Subcutaneous abdominal adipose tissue (tissue), 5 donors: ENCODE measurements at regions not wholly inside any gene's neighbourhood (a gene's known extent, or its start where the extent isn't known, plus 50 kb on each side); places are given as distances from the start of the nearest gene placed in this dataset.
"Not testable (repeated sequence)": the region's sequence is repeated elsewhere in the genome, so short reads cannot be mapped to it uniquely, and the experiment has no call there.

Experiments used
- H3K27ac ChIP-seq: one replicate; pipeline ENCODE4 v1.7.0; 2013; ENCODE audit warnings: low read depth, mild to moderate bottlenecking, inconsistent platforms, low read length, moderate library complexity
- H3K27me3 ChIP-seq, 5 donors: one replicate each; pipeline ENCODE4 v1.7.0; 2013; ENCODE audit warnings: low read length in 5 of 5, inconsistent platforms in 1 of 5; ENCODE audit not compliant: control insufficient read depth in 5 of 5, insufficient read depth in 4 of 5
- H3K36me3 ChIP-seq, 5 donors: one replicate each; pipeline ENCODE4 v1.7.0; 2013; ENCODE audit warnings: low read length in 5 of 5; ENCODE audit not compliant: control insufficient read depth in 5 of 5, insufficient read depth in 5 of 5
- H3K4me1 ChIP-seq, 5 donors: one replicate each; pipeline ENCODE4 v1.7.0; 2013; ENCODE audit warnings: low read length in 5 of 5, mild to moderate bottlenecking in 3 of 5, moderate library complexity in 1 of 5; ENCODE audit not compliant: control insufficient read depth in 5 of 5, insufficient read depth in 5 of 5
- H3K4me3 ChIP-seq, 5 donors: one replicate each; pipeline ENCODE4 v1.7.0; 2013; ENCODE audit warnings: low read length in 5 of 5, low read depth in 1 of 5
- H3K9ac ChIP-seq, 5 donors: one replicate each; pipeline ENCODE4 v1.7.0; 2013; ENCODE audit warnings: low read length in 5 of 5, mild to moderate bottlenecking in 4 of 5, moderate library complexity in 3 of 5
- H3K9me3 ChIP-seq, 5 donors: one replicate each; pipeline ENCODE4 v1.7.0; 2013; ENCODE audit warnings: low read length in 5 of 5; ENCODE audit not compliant: control insufficient read depth in 5 of 5
- donor health status: healthy.
- donor health status: healthy.
- donor health status: healthy.
- donor health status: healthy.
- donor health status: healthy.

GRCh38 chr11:96978751-96979150, 588.9 kb downstream of the JRKL start:
- no peaks in the 10 kb centered on the region for H3K36me3 ChIP-seq
- H3K9ac ChIP-seq, result no peak overlapping the region
- H3K4me1 ChIP-seq, result no peaks in the 10 kb centered on the region

DNA sequence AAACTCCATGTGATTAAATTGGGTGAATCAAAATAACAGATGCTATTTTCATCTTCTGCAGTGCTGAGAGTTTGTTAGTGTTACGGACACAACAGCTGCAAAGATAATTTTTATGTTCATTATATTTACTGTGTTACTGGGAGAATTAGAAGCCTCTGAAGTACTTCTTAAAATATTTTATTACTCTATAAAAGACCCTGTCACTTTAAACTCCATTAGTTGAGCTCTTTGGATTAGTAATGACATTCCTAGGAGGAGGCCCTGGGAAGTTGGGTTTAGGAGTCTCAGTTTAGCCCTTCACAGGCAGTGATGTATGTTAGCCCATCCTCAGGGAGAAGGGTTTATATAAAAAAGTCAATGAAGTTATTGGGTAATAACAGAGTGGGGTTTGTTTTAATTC, 596.7 kb downstream of the JRKL start:
- H3K36me3 ChIP-seq, result no peaks in the 10 kb centered on the region
- no peak overlapping the region for H3K9ac ChIP-seq
- no peaks in the 10 kb centered on the region for H3K9me3 ChIP-seq
- no peaks in the 10 kb centered on the region for H3K27me3 ChIP-seq
- H3K4me3 ChIP-seq, result no peak overlapping the region
- H3K27ac ChIP-seq, result no peak overlapping the region
- no peaks in the 10 kb centered on the region for H3K4me1 ChIP-seq

More at GRCh38 chr11:96978751-96979150, 588.9 kb downstream of the JRKL start:
- Histone ChIP-seq H3K27ac (no peak overlapping the region), H3K27me3 (no peaks in the 10 kb centered on the region), H3K4me3 (no peak overlapping the region), H3K9me3 (no peaks in the 10 kb centered on the region)

- no peaks in the 10 kb centered on the region for H3K4me1 ChIP-seq
- H3K9ac ChIP-seq, result no peak overlapping the region
- H3K27me3 ChIP-seq, result no peaks in the 10 kb centered on the region
- H3K4me3 ChIP-seq, result no peak overlapping the region
- no peak overlapping the region for H3K27ac ChIP-seq
- H3K9me3 ChIP-seq, result peaks cover 0 to 3% (median 0%) of the 10 kb centered on the region in 5 donors
- H3K36me3 ChIP-seq, result no peaks in the 10 kb centered on the region
Measured at GRCh38 chr11:96990914-96991313, 601.1 kb downstream of the JRKL start.

DNA sequence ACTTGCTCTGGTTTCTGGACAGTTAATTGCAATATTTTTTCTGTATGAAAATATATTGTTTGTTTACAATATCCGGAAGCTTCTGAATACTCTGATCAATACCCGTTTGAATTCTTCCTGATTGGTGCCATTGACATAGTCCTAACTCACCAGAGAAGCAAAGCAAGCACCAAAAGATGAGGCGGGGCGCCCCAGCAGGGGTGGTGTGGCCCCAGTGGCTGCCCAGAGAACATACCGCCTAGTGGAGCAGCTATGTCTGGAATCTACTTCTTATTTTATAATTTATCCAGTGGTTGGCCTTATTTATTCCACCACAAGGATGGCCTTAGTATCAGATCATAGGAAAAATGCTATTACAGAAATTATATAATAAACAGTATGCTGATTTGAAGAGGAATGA, 610.7 kb downstream of the JRKL start:
- Histone ChIP-seq H3K36me3 (no peaks in the 10 kb centered on the region), H3K27me3 (no peaks in the 10 kb centered on the region), H3K4me3 (no peak overlapping the region), H3K27ac (no peak overlapping the region), H3K9ac (no peak overlapping the region), H3K9me3 (no peaks in the 10 kb centered on the region), H3K4me1 (peaks cover 0 to 8% (median 0%) of the 10 kb centered on the region in 5 donors)

GRCh38 chr11:97007283-97007682, 617.5 kb downstream of the JRKL start:
- Histone ChIP-seq H3K27me3 (no peaks in the 10 kb centered on the region), H3K9me3 (no peaks in the 10 kb centered on the region), H3K4me1 (peaks cover 0 to 8% (median 0%) of the 10 kb centered on the region in 5 donors), H3K9ac (no peak overlapping the region), H3K27ac (no peak overlapping the region), H3K4me3 (no peak overlapping the region), H3K36me3 (no peaks in the 10 kb centered on the region)

- no peaks in the 10 kb centered on the region for H3K36me3 ChIP-seq
- H3K27me3 ChIP-seq, result no peaks in the 10 kb centered on the region
- no peaks in the 10 kb centered on the region for H3K9me3 ChIP-seq
- H3K4me3 ChIP-seq, result no peak overlapping the region
- no peak overlapping the region for H3K27ac ChIP-seq
- H3K4me1 ChIP-seq, result peaks cover 0 to 3% (median 0%) of the 10 kb centered on the region in 5 donors
- no peak overlapping the region for H3K9ac ChIP-seq
Measured at GRCh38 chr11:97009613-97010012, 619.8 kb downstream of the JRKL start.

DNA sequence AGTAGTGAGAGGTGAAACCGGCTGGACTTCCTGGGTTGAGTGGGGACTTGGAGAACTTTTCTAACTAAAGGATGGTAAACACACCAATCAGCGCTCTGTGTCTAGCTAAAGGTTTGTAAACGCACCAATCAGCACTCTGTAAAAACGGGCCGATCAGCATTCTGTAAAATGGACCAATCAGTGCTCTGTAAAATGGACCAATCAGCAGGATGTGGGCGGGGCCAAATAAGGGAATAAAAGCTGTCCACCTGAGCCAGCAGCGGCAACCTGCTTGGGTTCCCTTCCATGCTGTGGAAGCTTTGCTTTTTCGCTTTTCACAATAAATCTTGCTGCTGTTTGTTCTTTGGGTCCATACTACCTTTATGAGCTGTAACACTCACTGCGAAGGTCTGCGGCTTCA, 621.2 kb downstream of the JRKL start:
- H3K36me3 ChIP-seq, H3K4me3 ChIP-seq, H3K4me1 ChIP-seq, H3K9me3 ChIP-seq, H3K27ac ChIP-seq, H3K27me3 ChIP-seq, H3K9ac ChIP-seq: not testable (repeated sequence)

GRCh38 chr11:97015327-97015726, 625.5 kb downstream of the JRKL start:
- H3K4me3 ChIP-seq, result no peak overlapping the region
- H3K9me3 ChIP-seq, result peaks cover 0 to 3% (median 0%) of the 10 kb centered on the region in 5 donors
- H3K27me3 ChIP-seq, result peaks cover 0 to 2% (median 0%) of the 10 kb centered on the region in 5 donors
- H3K27ac ChIP-seq, result no peak overlapping the region
- H3K36me3 ChIP-seq, result no peaks in the 10 kb centered on the region
- H3K9ac ChIP-seq, result no peak overlapping the region
- no peaks in the 10 kb centered on the region for H3K4me1 ChIP-seq

DNA sequence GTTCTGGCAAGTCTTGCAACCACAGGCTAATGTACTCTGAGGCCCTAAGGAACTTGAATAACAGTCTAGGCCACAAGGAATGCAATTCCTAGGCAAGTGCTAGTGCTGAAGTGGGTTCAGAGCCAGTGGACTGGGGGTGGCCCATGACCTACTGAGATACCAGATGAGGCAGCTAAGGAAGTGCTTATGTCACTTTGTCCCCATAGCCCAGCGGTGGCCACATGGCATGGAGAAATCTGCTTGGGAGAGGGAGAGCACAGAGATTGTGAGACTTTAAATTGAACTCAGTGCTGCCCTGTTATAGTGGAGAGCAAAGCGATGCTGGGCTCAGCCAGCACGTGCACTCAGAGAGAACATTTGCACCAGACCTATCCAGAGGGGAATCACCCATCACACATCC, 629.5 kb downstream of the JRKL start:
- H3K36me3 ChIP-seq, result no peaks in the 10 kb centered on the region
- H3K9ac ChIP-seq, result no peak overlapping the region
- no peak overlapping the region for H3K27ac ChIP-seq
- peaks cover 0 to 3% (median 0%) of the 10 kb centered on the region in 5 donors for H3K9me3 ChIP-seq
- peaks cover 0 to 2% (median 0%) of the 10 kb centered on the region in 5 donors for H3K27me3 ChIP-seq
- H3K4me1 ChIP-seq, result no peaks in the 10 kb centered on the region
- no peak overlapping the region for H3K4me3 ChIP-seq

GRCh38 chr11:97019754-97020153, 629.9 kb downstream of the JRKL start:
- peaks cover 0 to 2% (median 0%) of the 10 kb centered on the region in 5 donors for H3K27me3 ChIP-seq
- no peak overlapping the region for H3K27ac ChIP-seq
- no peak overlapping the region for H3K9ac ChIP-seq
- H3K4me3 ChIP-seq, result no peak overlapping the region
- H3K9me3 ChIP-seq, result peaks cover 0 to 3% (median 0%) of the 10 kb centered on the region in 5 donors
- no peaks in the 10 kb centered on the region for H3K4me1 ChIP-seq
- no peaks in the 10 kb centered on the region for H3K36me3 ChIP-seq

DNA sequence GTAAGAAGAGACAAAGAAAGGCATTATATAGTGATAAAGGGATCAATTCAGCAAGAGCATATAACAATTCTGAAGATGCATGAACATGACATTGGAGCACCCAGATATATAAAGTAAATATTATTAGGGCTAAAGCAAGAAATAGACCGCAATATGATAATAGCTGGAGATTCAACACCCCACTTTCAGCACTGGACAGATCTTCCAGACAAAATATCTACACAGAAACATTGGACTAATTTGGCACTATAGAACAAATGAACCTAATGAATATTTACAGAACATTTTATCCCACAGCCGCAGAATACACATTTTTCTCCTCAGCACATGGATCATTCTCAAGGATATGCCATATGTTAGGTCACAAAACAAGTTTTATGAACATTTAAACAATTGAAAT, 633.1 kb downstream of the JRKL start:
- no peak overlapping the region for H3K9ac ChIP-seq
- H3K27me3 ChIP-seq, result peaks cover 0 to 2% (median 0%) of the 10 kb centered on the region in 5 donors
- H3K4me3 ChIP-seq, result no peak overlapping the region
- H3K27ac ChIP-seq, result no peak overlapping the region
- H3K4me1 ChIP-seq, result no peaks in the 10 kb centered on the region
- no peaks in the 10 kb centered on the region for H3K36me3 ChIP-seq
- peaks cover 0 to 3% (median 0%) of the 10 kb centered on the region in 5 donors for H3K9me3 ChIP-seq
